ENCODE measurements at regions not wholly inside any gene's neighbourhood (a gene's known extent, or its start where the extent isn't known, plus 50 kb on each side); places are given as distances from the start of the nearest gene placed in this dataset.

- no peak for TF ChIP-seq TAF1 (IDR thresholded peaks at IDR 0.05; ENCODE audit: borderline replicate concordance, insufficient read depth, low read length)
Measured at GRCh38 chr2:41502752-41503151, 545.1 kb upstream of the PKDCC start.

GRCh38 chr2:41504532-41504931 is 543.3 kb upstream of the PKDCC start:
- TF ChIP-seq REST (IDR thresholded peaks at IDR 0.05; ENCODE audit: insufficient read depth in 1 of 2, low read depth in 2 of 2, low read length in 2 of 2) = no peak
- TF ChIP-seq POLR2AphosphoS5 (IDR thresholded peaks at IDR 0.05; ENCODE audit: low read depth, low read length) = no peak
- no peak for TF ChIP-seq FOXP2 (optimal IDR thresholded peaks at IDR 0.05; ENCODE audit: borderline replicate concordance, extremely low read depth, extremely low read length, insufficient read depth)
- TF ChIP-seq SIN3A (IDR thresholded peaks at IDR 0.05; ENCODE audit: borderline replicate concordance, insufficient read depth, low read length) = no peak
- no peak for TF ChIP-seq TAF1 (IDR thresholded peaks at IDR 0.05; ENCODE audit: borderline replicate concordance, insufficient read depth, low read length)

- no peak for TF ChIP-seq FOXP2 (optimal IDR thresholded peaks at IDR 0.05; ENCODE audit: borderline replicate concordance, extremely low read depth, extremely low read length, insufficient read depth)
- TF ChIP-seq TAF1 (IDR thresholded peaks at IDR 0.05; ENCODE audit: borderline replicate concordance, insufficient read depth, low read length) = no peak
- no peak for TF ChIP-seq POLR2AphosphoS5 (IDR thresholded peaks at IDR 0.05; ENCODE audit: low read depth, low read length)
- TF ChIP-seq SIN3A (IDR thresholded peaks at IDR 0.05; ENCODE audit: borderline replicate concordance, insufficient read depth, low read length) = no peak
- TF ChIP-seq REST (IDR thresholded peaks at IDR 0.05; ENCODE audit: insufficient read depth in 1 of 2, low read depth in 2 of 2, low read length in 2 of 2) = no peak
Measured at GRCh38 chr2:41510108-41510507, 537.7 kb upstream of the PKDCC start.

- TF ChIP-seq POLR2AphosphoS5 (IDR thresholded peaks at IDR 0.05; ENCODE audit: low read depth, low read length) (no peak), REST (IDR thresholded peaks at IDR 0.05; ENCODE audit: insufficient read depth in 1 of 2, low read depth in 2 of 2, low read length in 2 of 2) (no peak), SIN3A (IDR thresholded peaks at IDR 0.05; ENCODE audit: borderline replicate concordance, insufficient read depth, low read length) (no peak), FOXP2 (optimal IDR thresholded peaks at IDR 0.05; ENCODE audit: borderline replicate concordance, extremely low read depth, extremely low read length, insufficient read depth) (no peak), TAF1 (IDR thresholded peaks at IDR 0.05; ENCODE audit: borderline replicate concordance, insufficient read depth, low read length) (no peak)
Measured at GRCh38 chr2:41521211-41521610, 526.6 kb upstream of the PKDCC start.

- no peak for TF ChIP-seq SIN3A (IDR thresholded peaks at IDR 0.05; ENCODE audit: borderline replicate concordance, insufficient read depth, low read length)
- TF ChIP-seq POLR2AphosphoS5 (IDR thresholded peaks at IDR 0.05; ENCODE audit: low read depth, low read length) = no peak
- no peak for TF ChIP-seq TAF1 (IDR thresholded peaks at IDR 0.05; ENCODE audit: borderline replicate concordance, insufficient read depth, low read length)
- TF ChIP-seq REST (IDR thresholded peaks at IDR 0.05; ENCODE audit: insufficient read depth in 1 of 2, low read depth in 2 of 2, low read length in 2 of 2) = no peak
- TF ChIP-seq FOXP2 (optimal IDR thresholded peaks at IDR 0.05; ENCODE audit: borderline replicate concordance, extremely low read depth, extremely low read length, insufficient read depth) = no peak
Measured at GRCh38 chr2:41527525-41528323, 520.1 kb upstream of the PKDCC start.
